ENCODE measurements at regions not wholly inside any gene's neighbourhood (a gene's known extent, or its start where the extent isn't known, plus 50 kb on each side); places are given as distances from the start of the nearest gene placed in this dataset.

DNA sequence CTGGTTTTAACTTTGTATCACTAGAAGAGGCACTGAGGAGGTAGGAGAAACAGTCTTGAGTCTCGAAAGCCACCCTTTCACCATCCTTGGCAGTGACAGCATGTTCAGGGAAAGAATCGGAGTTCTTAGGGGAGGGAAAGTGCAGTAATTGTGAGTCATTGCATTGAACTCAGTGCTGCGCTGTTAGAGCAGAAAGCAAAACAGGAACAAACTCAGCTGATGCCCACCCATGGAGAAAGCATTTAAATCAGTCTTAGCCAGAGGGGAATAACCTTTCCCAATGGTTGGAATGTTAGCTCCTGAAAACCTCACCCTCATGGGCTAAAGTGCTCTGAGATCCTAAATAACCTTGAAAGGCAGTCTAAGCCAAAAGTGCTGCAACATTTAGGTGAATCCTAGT lies 845.6 kb upstream of the CNTNAP5 start:
- ATAC-seq: no peak

DNA sequence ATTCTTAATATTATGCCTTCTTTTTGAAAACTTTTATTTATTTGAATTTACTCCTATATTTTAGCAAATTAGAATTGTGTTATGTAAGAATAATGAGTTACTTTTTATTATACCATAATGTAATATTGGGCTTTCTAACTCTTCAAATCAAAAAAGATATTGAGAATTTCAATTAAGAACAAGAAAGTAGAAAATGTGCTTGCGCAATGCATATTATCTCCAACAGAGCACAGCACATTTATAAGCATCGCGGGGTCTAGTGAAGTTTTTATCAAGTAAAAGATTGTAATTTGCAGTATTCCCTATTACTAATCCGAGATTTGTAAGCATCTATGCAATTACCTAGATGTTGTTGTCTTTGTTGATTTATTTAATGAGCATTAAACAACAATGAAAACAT lies 829.1 kb upstream of the CNTNAP5 start:
- ATAC-seq: no peak

DNA sequence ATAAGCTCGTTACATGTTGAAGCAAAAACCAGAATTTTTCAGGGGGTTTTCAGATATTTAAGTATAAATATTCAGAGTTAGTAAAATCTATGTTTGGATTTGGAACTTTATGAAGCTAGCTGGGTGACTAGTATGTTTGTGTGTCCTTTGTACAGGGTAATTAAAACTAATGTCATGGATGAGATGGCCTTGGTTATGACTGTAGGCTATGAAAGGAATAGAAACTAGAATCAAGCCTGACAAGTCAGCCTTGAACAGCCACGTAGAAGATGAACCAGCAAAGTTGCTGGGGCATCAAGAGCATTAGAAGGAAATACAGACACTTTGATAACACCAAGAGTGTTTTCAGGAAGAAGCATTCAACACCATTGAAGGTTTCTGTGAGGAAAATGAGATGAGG lies 825.1 kb upstream of the CNTNAP5 start:
- ATAC-seq: no peak

DNA sequence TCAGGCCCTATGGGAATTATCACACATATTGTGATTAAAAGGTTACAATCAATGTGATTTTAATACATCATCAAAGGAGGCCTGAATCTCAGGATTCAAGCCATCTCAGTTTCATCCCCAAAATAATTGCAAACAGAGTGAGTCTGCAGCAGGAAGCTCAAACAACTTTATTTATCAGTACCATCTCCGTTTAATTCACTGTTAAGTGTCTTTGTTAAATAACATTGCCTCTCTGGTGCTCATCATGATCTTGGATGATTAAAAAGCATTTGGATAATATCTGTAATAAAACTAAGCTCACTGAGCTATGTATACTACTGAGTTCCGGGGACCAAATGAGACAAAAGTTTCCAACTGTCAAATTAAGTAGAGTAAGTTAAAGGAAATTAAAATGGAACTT lies 817.8 kb upstream of the CNTNAP5 start:
- ATAC-seq: no peak

DNA sequence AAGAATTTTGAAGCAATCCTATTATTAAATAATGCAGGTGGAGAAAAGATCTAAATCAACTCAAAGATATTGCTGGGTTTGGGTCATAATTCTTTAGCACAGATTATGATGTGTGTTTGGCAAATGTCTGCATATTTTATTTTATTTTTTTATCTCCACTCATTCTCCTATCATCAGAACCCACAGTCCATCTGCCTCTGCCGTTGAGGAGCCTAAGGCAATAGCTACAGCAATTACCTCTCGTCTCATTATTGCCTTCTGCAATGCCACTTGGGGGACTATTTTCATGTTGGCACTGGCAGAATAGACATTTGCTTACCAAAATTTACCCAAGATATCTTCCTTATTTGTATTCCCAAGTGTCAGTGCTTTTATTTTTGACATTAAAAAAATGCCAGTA lies 815.9 kb upstream of the CNTNAP5 start:
- no peak for ATAC-seq

DNA sequence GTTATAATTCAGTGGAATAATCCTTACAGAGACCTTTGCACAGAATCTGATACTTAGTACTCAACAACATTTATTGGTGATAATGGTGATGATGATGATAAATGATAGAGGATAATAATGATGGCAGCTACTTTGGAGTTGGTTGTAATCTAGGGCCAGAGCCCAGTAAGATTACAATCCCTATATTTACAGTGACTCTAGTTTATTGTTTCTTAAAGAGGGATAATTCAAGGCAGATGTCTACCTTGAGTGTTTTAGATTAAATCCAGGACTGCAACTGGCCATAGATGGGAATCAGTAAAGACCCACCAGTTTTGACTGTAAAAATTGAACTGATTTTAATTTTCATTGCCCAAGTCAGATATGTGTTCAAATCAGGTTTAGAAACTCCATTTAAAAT lies 813.9 kb upstream of the CNTNAP5 start:
- ATAC-seq: no peak

DNA sequence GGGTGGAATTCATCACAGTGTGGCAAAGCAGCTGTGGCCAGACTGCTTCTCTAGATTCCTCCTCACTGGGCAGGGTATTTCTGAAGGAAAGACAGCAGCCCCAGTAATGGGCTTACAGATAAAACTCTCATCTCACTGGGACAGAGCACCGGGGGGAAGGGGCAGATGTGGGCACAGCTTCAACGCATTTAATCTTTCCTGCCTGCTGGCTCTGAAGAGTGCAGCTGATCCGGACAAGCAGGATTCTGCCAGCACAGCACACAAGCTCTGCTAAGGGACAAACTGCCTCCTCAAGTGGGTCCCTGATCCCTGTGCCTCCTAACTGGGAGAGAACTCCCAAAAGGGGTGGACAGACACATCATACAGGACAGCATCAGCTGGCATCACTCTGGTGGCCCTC lies 779.9 kb upstream of the CNTNAP5 start:
- ATAC-seq: no peak

DNA sequence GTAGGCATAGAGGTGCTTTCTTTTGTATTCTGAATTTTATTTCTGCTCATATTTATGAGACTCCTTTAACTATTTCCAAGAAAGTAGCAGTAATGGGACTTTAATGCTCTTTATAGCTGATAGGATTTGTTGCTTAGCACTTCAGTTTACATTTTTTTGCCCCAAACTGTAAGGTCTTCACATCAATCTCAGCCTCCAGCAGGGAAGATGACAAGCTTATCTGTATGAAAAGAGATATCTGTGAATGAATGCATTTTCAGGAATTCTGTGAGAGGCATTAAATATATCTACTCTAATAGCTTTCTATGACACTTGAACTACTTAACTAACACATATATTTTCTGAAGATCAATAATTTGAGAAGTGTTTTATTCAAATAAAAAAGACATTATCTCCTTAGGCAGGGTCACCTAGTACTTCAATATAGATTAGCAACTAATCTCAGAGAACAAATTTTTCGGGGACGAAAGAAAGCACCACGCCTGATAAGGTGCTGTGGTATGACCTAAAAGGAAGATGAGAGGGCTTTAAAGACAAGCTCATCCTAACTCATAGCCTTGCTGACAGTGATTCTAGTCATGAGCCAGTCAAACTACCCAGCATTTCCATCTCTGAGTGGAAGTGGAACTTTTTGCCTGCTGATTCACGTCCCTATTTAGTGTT lies 766.1 kb upstream of the CNTNAP5 start:
- no peak for ATAC-seq

DNA sequence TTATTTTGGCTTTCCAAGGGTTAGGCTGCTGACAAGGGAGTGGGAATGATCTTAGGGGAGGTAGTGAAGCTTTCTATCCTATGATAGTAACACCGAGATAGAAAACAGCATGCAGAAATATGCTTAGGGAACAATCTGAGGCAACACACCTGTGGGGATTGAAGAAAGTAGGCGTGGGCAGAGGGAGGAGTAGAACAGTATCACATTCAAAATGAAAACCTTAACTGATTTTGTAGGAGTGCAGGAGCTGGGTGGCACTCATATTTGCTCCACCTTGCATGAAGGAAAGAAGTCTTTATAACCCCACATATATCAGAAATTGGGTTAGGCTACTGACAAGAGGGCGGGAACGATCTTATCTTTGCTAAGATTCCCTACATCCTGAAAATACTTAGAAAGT lies 762.2 kb upstream of the CNTNAP5 start:
- no peak for ATAC-seq

DNA sequence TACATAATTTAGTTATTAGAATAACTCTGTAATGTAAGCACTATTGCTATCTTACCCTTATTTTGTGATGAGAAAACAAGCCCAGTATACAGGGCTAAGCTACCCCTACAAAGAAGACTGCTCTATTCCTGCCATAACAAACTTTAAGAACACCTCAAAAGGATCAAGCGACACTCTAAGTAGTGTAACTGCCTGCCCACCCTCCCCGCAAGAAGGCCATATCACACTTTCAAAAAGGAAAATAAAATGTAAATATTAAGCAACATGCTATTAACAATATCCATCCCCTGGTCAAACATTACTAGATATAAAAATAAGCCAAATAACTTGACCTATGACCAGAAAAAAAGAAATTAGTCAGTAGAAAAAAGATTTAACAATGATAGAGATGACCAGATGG lies 741.7 kb upstream of the CNTNAP5 start:
- ATAC-seq: no peak

DNA sequence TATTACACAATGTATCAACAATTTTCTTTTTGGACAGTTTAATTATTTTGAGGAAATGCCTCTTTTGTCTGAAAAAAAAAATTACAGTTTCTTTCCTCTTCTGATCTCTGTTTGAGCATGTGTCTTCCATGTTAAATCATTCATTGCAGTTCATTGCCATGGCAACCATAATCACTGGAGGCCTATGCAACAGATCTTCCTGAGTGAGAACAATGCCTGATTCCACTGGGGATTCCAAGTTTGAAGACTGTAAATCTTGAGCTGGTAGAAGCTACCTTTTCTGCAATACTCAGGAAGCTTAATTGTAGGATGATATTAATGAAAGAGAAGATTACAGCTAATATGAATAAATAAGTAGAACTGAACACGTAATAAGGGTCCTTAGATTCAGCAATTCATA lies 721.4 kb upstream of the CNTNAP5 start:
- no peak for ATAC-seq

All from activated CD4-positive, CD25-positive, alpha-beta regulatory T cell treated with anti-CD3 and anti-CD28 coated beads, Interleukin-2, amount 50 U/mL, for 24 hours (primary cell).